ENCODE measurements at regions not wholly inside any gene's neighbourhood (a gene's known extent, or its start where the extent isn't known, plus 50 kb on each side); places are given as distances from the start of the nearest gene placed in this dataset.
"Not testable (repeated sequence)": the region's sequence is repeated elsewhere in the genome, so short reads cannot be mapped to it uniquely, and the experiment has no call there.

DNA sequence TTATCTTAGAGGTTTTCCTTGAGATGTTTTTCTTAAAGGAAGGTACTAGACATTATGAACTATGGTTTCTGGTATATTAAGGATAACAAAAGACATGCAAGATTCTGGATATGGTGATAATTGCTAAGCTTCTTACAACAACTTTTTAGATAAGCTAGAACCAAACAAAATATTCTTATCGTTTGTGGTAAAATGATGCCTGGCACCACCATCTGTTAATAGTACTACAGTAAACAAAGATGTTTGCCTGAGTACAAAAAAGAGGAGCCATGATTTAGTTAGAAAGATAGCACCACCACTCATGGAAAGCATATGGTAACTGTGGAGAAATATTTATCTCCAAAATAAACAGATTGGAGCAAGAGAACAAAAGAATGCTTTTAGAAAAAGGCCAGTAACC lies 747.3 kb downstream of the COL12A1 start:
- FAIRE-seq: no peak
- no peak for DNase-seq (ENCODE audit: insufficient read length, low spot score)
- TF ChIP-seq CTCF (IDR thresholded peaks at IDR 0.05; ENCODE audit: insufficient read depth, missing control alignments): no peak

- TF ChIP-seq CTCF (IDR thresholded peaks at IDR 0.05; ENCODE audit: insufficient read depth, missing control alignments): no peak
- FAIRE-seq (peak; percentile 81), DNase-seq (ENCODE audit: insufficient read length, low spot score) (no peak)
Observed at GRCh38 chr6:74455786-74456185, 750.1 kb downstream of the COL12A1 start.

DNA sequence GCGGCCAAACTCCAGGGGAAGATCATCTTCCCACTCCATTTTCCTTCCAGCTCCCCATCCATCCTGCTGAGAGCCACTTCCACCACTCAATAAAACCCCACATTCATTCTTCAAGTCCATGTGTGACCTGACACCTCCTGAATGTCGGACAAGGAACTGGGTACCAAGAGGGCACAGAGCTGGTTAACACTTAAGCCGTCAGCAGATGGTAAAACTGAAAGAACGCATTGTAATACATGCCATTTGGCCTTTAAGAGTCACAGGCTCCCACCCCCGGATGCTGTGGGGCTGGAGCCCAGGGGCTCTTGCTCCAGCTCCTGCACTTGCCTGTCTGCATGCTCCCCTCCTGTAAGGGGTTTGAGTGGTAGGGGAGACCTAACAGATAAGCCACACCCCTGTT lies 753.9 kb downstream of the COL12A1 start:
- FAIRE-seq (no peak), DNase-seq (ENCODE audit: insufficient read length, low spot score) (no peak)
- no peak for TF ChIP-seq CTCF (IDR thresholded peaks at IDR 0.05; ENCODE audit: insufficient read depth, missing control alignments)

GRCh38 chr6:74448850-74449249 lies 752.8 kb downstream of the CD109 start:
- no peak for DNase-seq (ENCODE audit: insufficient read length, low spot score)
- TF ChIP-seq CTCF (IDR thresholded peaks at IDR 0.05; ENCODE audit: insufficient read depth, missing control alignments): no peak
- no peak for FAIRE-seq

DNA sequence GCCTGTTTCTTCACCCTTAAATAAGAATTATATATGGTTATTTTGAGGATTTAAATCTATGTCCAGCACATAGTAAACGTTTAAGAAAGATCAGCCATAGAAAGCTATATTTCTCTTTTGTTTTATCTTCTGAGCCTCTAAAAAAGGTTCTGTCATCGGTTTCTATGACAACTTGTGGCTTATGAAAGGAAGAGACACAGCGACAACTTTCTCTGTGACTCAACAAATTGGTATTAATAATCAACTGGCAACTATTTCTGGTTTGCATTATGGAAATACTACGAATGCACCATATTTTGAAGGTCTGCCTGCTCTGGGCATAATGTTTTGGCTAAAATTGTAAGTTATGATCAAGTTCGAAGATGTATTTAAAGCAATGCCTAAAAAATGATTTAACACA lies 751.0 kb downstream of the CD109 start:
- FAIRE-seq: no peak
- no peak for TF ChIP-seq CTCF (IDR thresholded peaks at IDR 0.05; ENCODE audit: insufficient read depth, missing control alignments)
- no peak for DNase-seq (ENCODE audit: insufficient read length, low spot score)

DNA sequence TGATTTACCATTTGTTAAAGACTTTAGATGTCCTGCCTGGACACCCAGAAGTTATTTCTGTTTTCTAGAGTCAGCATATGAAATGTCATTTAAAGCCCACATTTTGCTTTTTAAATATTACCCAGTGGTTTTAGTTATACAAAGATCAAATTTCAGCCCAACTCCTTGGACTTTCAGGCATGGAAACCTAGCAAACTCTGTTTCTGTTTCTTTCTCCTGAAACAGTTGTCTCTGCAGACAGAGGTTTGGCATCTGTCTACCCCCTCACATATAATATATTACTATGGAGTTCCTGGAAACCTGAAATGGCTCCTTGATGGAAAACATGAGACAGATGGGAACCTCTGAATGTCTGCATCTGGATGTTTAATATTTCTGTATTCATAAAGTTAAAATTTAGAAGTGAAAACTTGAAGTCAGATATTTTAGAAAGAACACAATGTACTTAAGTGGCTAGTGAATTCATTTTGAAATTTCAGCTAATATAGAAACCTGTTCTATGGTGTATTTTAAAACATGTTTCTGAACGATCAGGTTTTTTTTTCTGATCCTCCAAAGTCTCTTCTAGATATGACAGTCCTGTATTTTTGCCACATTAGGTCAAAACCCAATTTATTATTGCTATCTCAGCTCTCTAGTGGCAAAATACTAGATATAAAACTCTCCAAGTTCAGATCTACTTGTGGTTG lies 743.3 kb downstream of the CD109 start:
- no peak for TF ChIP-seq CTCF (IDR thresholded peaks at IDR 0.05; ENCODE audit: insufficient read depth, missing control alignments)
- FAIRE-seq: no peak
- no peak for DNase-seq (ENCODE audit: insufficient read length, low spot score)

DNA sequence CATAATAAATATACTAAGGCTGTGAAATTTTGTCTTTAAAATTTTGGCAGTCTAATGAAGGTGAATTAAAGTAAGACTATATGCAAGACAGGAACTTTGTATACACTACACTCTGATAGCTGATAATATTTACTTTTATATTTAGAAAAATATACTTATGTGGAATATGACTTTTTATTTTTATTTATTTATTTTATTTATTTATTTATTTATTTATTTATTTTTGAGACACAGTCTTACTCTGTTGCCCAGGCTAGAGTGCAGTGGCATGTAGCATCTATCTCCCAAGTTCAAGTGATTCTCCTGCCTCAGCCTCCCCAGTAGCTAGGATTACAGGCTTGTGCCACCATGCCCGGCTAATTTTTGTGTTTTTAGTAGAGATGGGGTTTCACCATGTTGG lies 742.4 kb downstream of the CD109 start:
- DNase-seq (ENCODE audit: insufficient read length, low spot score); FAIRE-seq: not testable (repeated sequence)

GRCh38 chr6:74434171-74434570 lies 738.2 kb downstream of the CD109 start:
- TF ChIP-seq CTCF (IDR thresholded peaks at IDR 0.05; ENCODE audit: insufficient read depth, missing control alignments): no peak
- FAIRE-seq (no peak), DNase-seq (ENCODE audit: insufficient read length, low spot score) (no peak)

Measured in D721Med (cell line).